GM12878 (cell line): ENCODE measurements at regions not wholly inside any gene's neighbourhood (a gene's known extent, or its start where the extent isn't known, plus 50 kb on each side); places are given as distances from the start of the nearest gene placed in this dataset.

Source experiments
- ATAC-seq: fragments of 200-7000 bp; cut with Tn5 transposase; 3 replicates; pipeline ENCODE4 v1.9.1; 2020; ENCODE audit warnings: mild to moderate bottlenecking, moderate library complexity
- BruUV-seq: library from RNA; stranded (reverse); fragments of 400-500 nt; replicated peaks from 2 replicates; lab custom pipeline; 2021; lab: Mats Ljungman, UMichigan
- CTCF ChIA-PET: fragments of 300-600 bp; sonication (Branson Sonifier 250); formaldehyde crosslinking; extraction: SDS; loops from one replicate; lab custom pipeline; 2021; ENCODE audit warnings: inconsistent platforms; lab: Yijun Ruan, JAX
- POLR2A ChIA-PET: fragments of 350-600 bp; formaldehyde crosslinking; extraction: SDS; loops from one replicate; lab custom pipeline; 2021; ENCODE audit warnings: inconsistent platforms; lab: Charles Lee
- RAD21 ChIA-PET: fragments of 300-600 bp; sonication (Branson Sonifier 250); formaldehyde crosslinking; loops from one replicate; lab custom pipeline; 2023; ENCODE audit warnings: antibody characterized with exemption; ENCODE audit not compliant: unreplicated experiment; lab: Charles Lee
- SMC1A ChIA-PET: fragments of 300-600 bp; sonication (Branson Sonifier 250); formaldehyde crosslinking; loops from one replicate; lab custom pipeline; 2023; ENCODE audit not compliant: unreplicated experiment, uncharacterized antibody; lab: Charles Lee
- DNase-seq: peaks from one replicate; pipeline ENCODE4 v3.0.0-alpha.2; 2011; ENCODE audit warnings: low read depth, low spot score
- FAIRE-seq: peaks from 3 replicates; lab custom pipeline; 2011; peaks lifted over from hg19 to GRCh38; lab: Jason Lieb, UNC
- H2AFZ ChIP-seq: 2 replicates; pipeline ENCODE4 v1.6.0; 2011; ENCODE audit warnings: low read depth, low read length, control low read depth; ENCODE audit not compliant: control insufficient read depth
- H3K27ac ChIP-seq: 2 replicates; pipeline ENCODE4 v1.5.1; 2011; ENCODE audit warnings: control low read depth; ENCODE audit not compliant: control insufficient read depth, insufficient read depth
- H3K27me3 ChIP-seq, 2 experiments: replicated peaks in 1 of 2; 2 replicates each; pipeline versions ENCODE4 v1.6.0 to v1.6.1; 2011; ENCODE audit warnings: low read length in 1 of 2; ENCODE audit not compliant: control insufficient read depth in 2 of 2, insufficient read depth in 2 of 2
- H3K36me3 ChIP-seq, 2 experiments: 2 replicates each; pipeline ENCODE4 v1.5.1; 2011; ENCODE audit warnings: low read length in 1 of 2; ENCODE audit not compliant: control insufficient read depth in 2 of 2, insufficient read depth in 2 of 2
- H3K4me1 ChIP-seq: 2 replicates; pipeline ENCODE4 v1.6.1; 2011; ENCODE audit warnings: mild to moderate bottlenecking, low read length, moderate library complexity, mixed read lengths; ENCODE audit not compliant: control insufficient read depth, insufficient read depth
- H3K4me2 ChIP-seq: 2 replicates; pipeline ENCODE4 v1.6.0; 2011; ENCODE audit warnings: control low read depth; ENCODE audit not compliant: control insufficient read depth, insufficient read depth
- H3K4me3 ChIP-seq: fragments of 200-600 bp; sonication (generic); 2 replicates; pipeline ENCODE4 v1.5.1; 2016
- H3K79me2 ChIP-seq: 2 replicates; pipeline ENCODE4 v1.6.0; 2011; ENCODE audit warnings: low read length; ENCODE audit not compliant: control insufficient read depth, insufficient read depth
- H3K9ac ChIP-seq: 2 replicates; pipeline ENCODE4 v1.8.0; 2011; ENCODE audit warnings: low read length, control low read depth, mixed read lengths; ENCODE audit not compliant: control insufficient read depth, insufficient read depth
- H3K9me3 ChIP-seq: replicated peaks from 3 replicates; pipeline ENCODE4 v1.5.1; 2011; ENCODE audit warnings: mild to moderate bottlenecking, low read length; ENCODE audit not compliant: control insufficient read depth, insufficient read depth
- H4K20me1 ChIP-seq: 2 replicates; pipeline ENCODE4 v1.6.0; 2011; ENCODE audit not compliant: control insufficient read depth, insufficient read depth
- FOXM1 ChIP-seq: IDR thresholded peaks from 2 replicates; pipeline ENCODE4 v1.6.1; 2012; ENCODE audit warnings: low read depth, mild to moderate bottlenecking, inconsistent platforms, low read length, moderate library complexity
- KDM1A ChIP-seq: fragments of 200-600 bp; sonication (generic); IDR thresholded peaks from 2 replicates; pipeline ENCODE4 v1.6.1; 2016; ENCODE audit warnings: borderline replicate concordance
- MEF2B ChIP-seq: fragments of 450-650 bp; IDR thresholded peaks from 2 replicates; pipeline ENCODE4 v1.6.1; 2018; ENCODE audit warnings: mild to moderate bottlenecking, moderate library complexity; ENCODE audit not compliant: partially characterized antibody, poor library complexity, severe bottlenecking
- NFXL1 ChIP-seq: fragments of 450-650 bp; IDR thresholded peaks from 2 replicates; pipeline ENCODE4 v1.6.1; 2017; ENCODE audit warnings: antibody characterized with exemption, mild to moderate bottlenecking, borderline replicate concordance
- NR2C1 ChIP-seq: fragments of 450-650 bp; IDR thresholded peaks from 2 replicates; pipeline ENCODE4 v1.6.1; 2017; ENCODE audit warnings: antibody characterized with exemption, mild to moderate bottlenecking, moderate library complexity
- POU2F2 ChIP-seq: IDR thresholded peaks from 3 replicates; pipeline ENCODE4 v1.6.1; 2011; ENCODE audit warnings: low read depth, mild to moderate bottlenecking, low read length, borderline replicate concordance
- RELA ChIP-seq: fragments of 450-650 bp; IDR thresholded peaks from 2 replicates; pipeline ENCODE4 v1.8.0; 2014; ENCODE audit warnings: borderline replicate concordance; ENCODE audit not compliant: partially characterized antibody
- STAT3 ChIP-seq: IDR thresholded peaks from 2 replicates; pipeline ENCODE4 v1.6.1; 2011; ENCODE audit warnings: low read depth, low read length, improper control_type of control experiment
- SUPT20H ChIP-seq: IDR thresholded peaks from 2 replicates; pipeline ENCODE4 v1.6.1; 2011; ENCODE audit warnings: low read depth, mild to moderate bottlenecking, low read length, moderate library complexity, borderline replicate concordance; ENCODE audit not compliant: control insufficient read depth
- TARDBP ChIP-seq: IDR thresholded peaks from 2 replicates; pipeline ENCODE4 v1.6.1; 2016; ENCODE audit warnings: borderline replicate concordance
- TBL1XR1 ChIP-seq: IDR thresholded peaks from 2 replicates; pipeline ENCODE4 v1.6.1; 2012; ENCODE audit warnings: low read depth, low read length, improper control_type of control experiment
- WRNIP1 ChIP-seq: IDR thresholded peaks from 2 replicates; pipeline ENCODE4 v1.6.1; 2011; ENCODE audit warnings: low read depth, low read length, improper control_type of control experiment, borderline replicate concordance
- ZNF217 ChIP-seq: fragments of 450-650 bp; IDR thresholded peaks from 2 replicates; pipeline ENCODE4 v1.6.1; 2017; ENCODE audit warnings: antibody characterized with exemption, mild to moderate bottlenecking
- WGBS: methylation state at CpG from one replicate; pipeline ENCODE4 v1.1.6; 2016; ENCODE audit warnings: low lambda C conversion rate; ENCODE audit not compliant: insufficient replicate concordance, insufficient coverage; ENCODE audit errors: missing lambda C conversion rate; 5-methylcytosine and 5-hydroxymethylcytosine counted together
- in situ Hi-C: fragments of 300-500 bp; cut with MboI; formaldehyde crosslinking; loops from 9 replicates; pipeline ENCODE4 v1.14.3; 2018; ENCODE audit warnings: mixed read lengths
- intact Hi-C: fragments of 100-400 bp; cut with micrococcal nuclease; formaldehyde crosslinking; loops from one replicate; pipeline ENCODE4 v1.14.2; 2022; ENCODE audit not compliant: unreplicated experiment
- TF ChIP-seq, protein P1 (sequence below): IDR thresholded peaks from 2 replicates; pipeline ENCODE4 v1.6.1; 2012; ENCODE audit warnings: low read depth, low read length, improper control_type of control experiment

DNA sequence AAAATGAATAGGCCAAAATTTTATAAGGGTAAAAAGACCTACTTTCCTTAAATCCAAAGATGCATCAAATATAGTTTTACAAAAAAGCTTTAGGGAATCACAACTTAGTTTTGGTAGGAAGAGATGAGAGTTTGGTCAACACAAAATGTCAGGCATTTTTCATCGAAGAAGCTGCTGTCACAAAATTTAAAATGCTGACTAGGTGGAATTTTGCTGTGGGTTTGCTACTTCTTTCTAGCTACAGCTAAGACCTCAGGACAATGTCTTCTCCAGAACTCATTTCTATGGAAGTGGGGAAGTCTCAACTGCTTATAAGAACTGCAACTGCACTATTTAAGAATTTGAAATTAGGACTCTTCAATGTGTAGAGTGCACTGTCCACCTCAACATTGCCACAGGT is 351.1 kb downstream of the HAO1 start:
- H2AFZ ChIP-seq: no peak overlapping the region
- ATAC-seq (no peak), DNase-seq (no peak), FAIRE-seq (no peak)
- H3K27me3 ChIP-seq: no peaks in the 10 kb centered on the region
- ChIA-PET CTCF (no interaction called here), RAD21 (no interaction called here), POLR2A (no interaction called here), SMC1A (no interaction called here)
- TF ChIP-seq TBL1XR1: no peak
- no peak for TF ChIP-seq KDM1A
- TF ChIP-seq MEF2B: no peak
- no peak for TF ChIP-seq WRNIP1
- TF ChIP-seq, protein P1, sequence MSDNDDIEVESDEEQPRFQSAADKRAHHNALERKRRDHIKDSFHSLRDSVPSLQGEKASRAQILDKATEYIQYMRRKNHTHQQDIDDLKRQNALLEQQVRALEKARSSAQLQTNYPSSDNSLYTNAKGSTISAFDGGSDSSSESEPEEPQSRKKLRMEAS: no peak
- no peak for TF ChIP-seq TARDBP
- no peak for TF ChIP-seq STAT3
- no peak for TF ChIP-seq NFXL1
- BruUV-seq: no TSS peak
- intact Hi-C loops (no loop called here), in situ Hi-C loops (no loop called here)
- no peaks in the 10 kb centered on the region for H3K36me3 ChIP-seq
- H3K9ac ChIP-seq: no peak overlapping the region
- no peak overlapping the region for H3K4me2 ChIP-seq
- 0% methylated on average over 1 of the region's 1 CpG for WGBS
- no peak overlapping the region for H3K27ac ChIP-seq
- no peaks in the 10 kb centered on the region for H3K79me2 ChIP-seq
- H3K4me1 ChIP-seq: no peaks in the 10 kb centered on the region
- no peaks in the 10 kb centered on the region for H4K20me1 ChIP-seq
- H3K9me3 ChIP-seq: no peaks in the 10 kb centered on the region
- no peak overlapping the region for H3K4me3 ChIP-seq

DNA sequence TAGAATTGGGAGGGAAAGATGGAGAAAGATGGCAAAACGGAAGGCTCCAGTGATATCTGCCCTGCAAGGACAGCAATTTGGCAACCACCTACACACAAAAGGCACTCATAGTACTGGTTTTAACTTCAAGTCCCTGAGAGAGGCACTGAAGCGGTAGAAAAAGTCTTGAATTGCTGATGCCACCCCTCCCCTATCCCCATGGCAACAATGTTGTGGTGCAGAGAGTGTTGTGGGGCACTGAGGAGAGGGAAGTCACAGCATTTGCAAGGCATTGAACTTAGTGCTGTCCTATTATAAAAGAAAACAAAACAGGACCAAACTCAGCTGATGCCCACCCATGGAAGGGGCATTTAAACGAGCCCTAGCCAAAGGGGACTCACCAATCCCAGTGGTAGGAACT is 343.7 kb downstream of the HAO1 start:
- H3K4me2 ChIP-seq: no peak overlapping the region
- no peak overlapping the region for H3K27ac ChIP-seq
- BruUV-seq: no TSS peak
- no peak for TF ChIP-seq POU2F2
- TF ChIP-seq RELA: no peak
- no peak for TF ChIP-seq NR2C1
- TF ChIP-seq ZNF217: no peak
- no peak for TF ChIP-seq FOXM1
- TF ChIP-seq WRNIP1: no peak
- TF ChIP-seq SUPT20H: no peak
- TF ChIP-seq NFXL1: no peak
- ATAC-seq (no peak), FAIRE-seq (no peak), DNase-seq (no peak)
- H3K4me1 ChIP-seq: no peaks in the 10 kb centered on the region
- H3K79me2 ChIP-seq: no peaks in the 10 kb centered on the region
- no peaks in the 10 kb centered on the region for H3K27me3 ChIP-seq
- H3K4me3 ChIP-seq: no peak overlapping the region
- RAD21 ChIA-PET: no interaction called here
- no peaks in the 10 kb centered on the region for H3K9me3 ChIP-seq
- no peaks in the 10 kb centered on the region for H4K20me1 ChIP-seq
- in situ Hi-C loops (no loop called here), intact Hi-C loops (no loop called here)
- 14% methylated on average over 3 of the region's 3 CpGs for WGBS
- CTCF ChIA-PET: no interaction called here
- SMC1A ChIA-PET: interaction anchor here (0.8 kb wide), 1 partner anchor 27 kb away, joined by 3 read pairs; no protein-coding TSS in a partner anchor
- H3K9ac ChIP-seq: no peak overlapping the region
- POLR2A ChIA-PET: no interaction called here
- no peak overlapping the region for H2AFZ ChIP-seq
- H3K36me3 ChIP-seq: no peaks in the 10 kb centered on the region
